IMR-90 (cell line): ENCODE measurements at regions not wholly inside any gene's neighbourhood (a gene's known extent, or its start where the extent isn't known, plus 50 kb on each side); places are given as distances from the start of the nearest gene placed in this dataset.

ENCODE experiments used
- ATAC-seq: fragments of 200-7000 bp; cut with Tn5 transposase; 2 replicates; pipeline ENCODE4 v1.9.1; 2020; ENCODE audit warnings: low read depth, mild to moderate bottlenecking, moderate library complexity
- BruUV-seq: library from RNA; stranded (reverse); fragments of 400-500 nt; replicated peaks from 2 replicates; lab custom pipeline; 2021; lab: Mats Ljungman, UMichigan
- CTCF ChIA-PET: fragments of 300-600 bp; formaldehyde crosslinking; extraction: SDS; loops from one replicate; lab custom pipeline; 2021; ENCODE audit warnings: antibody characterized with exemption; lab: Yijun Ruan, JAX
- POLR2A ChIA-PET: fragments of 300-600 bp; sonication (Branson Sonifier 250); formaldehyde crosslinking; loops from one replicate; lab custom pipeline; 2022; ENCODE audit warnings: antibody characterized with exemption; ENCODE audit not compliant: unreplicated experiment; lab: Charles Lee
- DNase-seq: peaks from one replicate; pipeline ENCODE4 v3.0.0; 2013
- H2AFZ ChIP-seq: replicated peaks from 2 replicates; pipeline ENCODE3; 2013; ENCODE audit warnings: low read length, mild to moderate bottlenecking; ENCODE audit not compliant: poor library complexity
- H2AK5ac ChIP-seq: 2 replicates; pipeline ENCODE4 v1.6.1; 2013; ENCODE audit warnings: low read depth, low read length, inconsistent platforms
- H2AK9ac ChIP-seq: replicated peaks from 2 replicates; pipeline ENCODE3; 2013; ENCODE audit warnings: mild to moderate bottlenecking, low read depth, low read length, moderate library complexity; ENCODE audit not compliant: poor library complexity
- H2BK120ac ChIP-seq: 2 replicates; pipeline ENCODE4 v1.6.1; 2013; ENCODE audit warnings: low read depth, low read length, inconsistent platforms
- H2BK15ac ChIP-seq: 3 replicates; pipeline ENCODE4 v1.6.1; 2013; ENCODE audit warnings: low read depth, low read length, inconsistent platforms
- H2BK20ac ChIP-seq: 2 replicates; pipeline ENCODE4 v1.6.1; 2013; ENCODE audit warnings: low read depth, mild to moderate bottlenecking, inconsistent platforms, low read length, moderate library complexity
- H2BK5ac ChIP-seq: 2 replicates; pipeline ENCODE4 v1.6.1; 2013; ENCODE audit warnings: mild to moderate bottlenecking, low read depth, low read length, inconsistent platforms; ENCODE audit not compliant: poor library complexity, severe bottlenecking
- H3K14ac ChIP-seq: replicated peaks from 2 replicates; pipeline ENCODE4 v1.6.1; 2013; ENCODE audit warnings: low read depth, low read length, inconsistent platforms
- H3K18ac ChIP-seq: 2 replicates; pipeline ENCODE4 v1.6.1; 2013; ENCODE audit warnings: low read depth, low read length, control low read depth
- H3K23ac ChIP-seq: 2 replicates; pipeline ENCODE4 v1.6.1; 2013; ENCODE audit warnings: low read depth, low read length, inconsistent platforms
- H3K27ac ChIP-seq: 2 replicates; pipeline ENCODE4 v1.5.1; 2013; ENCODE audit warnings: mild to moderate bottlenecking, control low read depth, low read length; ENCODE audit not compliant: insufficient read depth
- H3K27me3 ChIP-seq: 2 replicates; pipeline ENCODE4 v1.6.1; 2013; ENCODE audit warnings: low read length; ENCODE audit not compliant: control insufficient read depth, insufficient read depth
- H3K36me3 ChIP-seq: 2 replicates; pipeline ENCODE4 v1.6.1; 2013; ENCODE audit warnings: low read length, mixed read lengths; ENCODE audit not compliant: control insufficient read depth, insufficient read depth
- H3K4ac ChIP-seq: 2 replicates; pipeline ENCODE4 v1.6.1; 2013; ENCODE audit warnings: low read depth, low read length, inconsistent platforms
- H3K4me1 ChIP-seq: 2 replicates; pipeline ENCODE4 v1.6.1; 2013; ENCODE audit warnings: low read length, mixed read lengths; ENCODE audit not compliant: control insufficient read depth, insufficient read depth
- H3K4me2 ChIP-seq: 2 replicates; pipeline ENCODE4 v1.6.1; 2013; ENCODE audit warnings: low read depth, mild to moderate bottlenecking, control low read depth, low read length, moderate library complexity
- H3K4me3 ChIP-seq: 2 replicates; pipeline ENCODE4 v1.5.1; 2013; ENCODE audit warnings: low read depth, mild to moderate bottlenecking, control low read depth, low read length, moderate library complexity; ENCODE audit not compliant: insufficient read depth
- H3K56ac ChIP-seq: 2 replicates; pipeline ENCODE4 v1.6.1; 2013; ENCODE audit warnings: low read length, inconsistent platforms; ENCODE audit not compliant: insufficient read depth; ENCODE audit errors: extremely low read depth
- H3K79me1 ChIP-seq, 2 experiments: 2 replicates each; pipeline ENCODE4 v1.6.1; 2013; ENCODE audit warnings: low read length in 2 of 2, inconsistent platforms in 1 of 2, low read depth in 1 of 2
- H3K9ac ChIP-seq: 2 replicates; pipeline ENCODE4 v1.6.1; 2013; ENCODE audit warnings: low read depth, low read length, control low read depth
- H3K9me1 ChIP-seq: 2 replicates; pipeline ENCODE4 v1.6.1; 2013; ENCODE audit warnings: low read length, inconsistent platforms; ENCODE audit not compliant: insufficient read depth
- H3K9me3 ChIP-seq: 2 replicates; pipeline ENCODE4 v1.6.1; 2013; ENCODE audit warnings: low read length; ENCODE audit not compliant: control insufficient read depth, insufficient read depth
- H4K20me1 ChIP-seq: 2 replicates; pipeline ENCODE4 v1.6.1; 2013; ENCODE audit warnings: low read length, inconsistent platforms; ENCODE audit not compliant: insufficient read depth
- H4K5ac ChIP-seq: 2 replicates; pipeline ENCODE4 v1.6.1; 2013; ENCODE audit warnings: mild to moderate bottlenecking, low read depth, low read length, control low read depth
- H4K8ac ChIP-seq, 2 experiments: 2 replicates each; pipeline ENCODE4 v1.6.1; 2013; ENCODE audit warnings: low read depth in 2 of 2, low read length in 2 of 2, control low read depth in 1 of 2, inconsistent platforms in 1 of 2
- H4K91ac ChIP-seq: 2 replicates; pipeline ENCODE4 v1.6.1; 2013; ENCODE audit warnings: low read depth, low read length, inconsistent platforms; ENCODE audit not compliant: insufficient read depth
- BHLHE40 ChIP-seq: fragments of 150-350 bp; IDR thresholded peaks from 2 replicates; pipeline ENCODE4 v1.6.1; 2016; ENCODE audit warnings: mild to moderate bottlenecking, low read depth, low read length
- CTCF ChIP-seq: conservative IDR thresholded peaks from 2 replicates; pipeline ENCODE4 v1.5.1; 2012; ENCODE audit warnings: mild to moderate bottlenecking, low read depth, low read length, improper control_type of control experiment
- RAD21 ChIP-seq: IDR thresholded peaks from 2 replicates; pipeline ENCODE4 v1.6.1; 2012; ENCODE audit warnings: low read length, improper control_type of control experiment
- SMC3 ChIP-seq: fragments of 150-350 bp; IDR thresholded peaks from 2 replicates; pipeline ENCODE4 v1.6.1; 2016; ENCODE audit warnings: low read depth, mild to moderate bottlenecking, antibody characterized with exemption, low read length, moderate library complexity
- WGBS, 2 experiments: methylation state at CpG; one replicate each; pipeline versions ENCODE4 v1.1.5 to v1.1.7; 2013; ENCODE audit warnings: missing lambda C conversion rate in 2 of 2; ENCODE audit not compliant: insufficient read length in 1 of 2; ENCODE audit errors: extremely low coverage in 2 of 2; 5-methylcytosine and 5-hydroxymethylcytosine counted together
- dilution Hi-C: fragments of 300-500 bp; cut with HindIII; formaldehyde crosslinking; loops from one replicate; pipeline ENCODE4 v1.14.3; 2018; ENCODE audit warnings: low sequenced_read_pairs; ENCODE audit not compliant: unreplicated experiment
- in situ Hi-C: fragments of 300-500 bp; cut with MboI; formaldehyde crosslinking; loops from 3 replicates; pipeline ENCODE4 v1.14.3; 2019; ENCODE audit warnings: low sequenced_read_pairs, inconsistent platforms, mixed read lengths
- intact Hi-C: fragments of 100-400 bp; cut with micrococcal nuclease; formaldehyde crosslinking; loops from 2 replicates; pipeline ENCODE4 v1.10.0; 2022

- H3K27ac ChIP-seq = no peak overlapping the region
- no peak overlapping the region for H3K9ac ChIP-seq
- CTCF ChIA-PET = interaction anchor here (0.6 to 1.1 kb wide), 2 partner anchors 74 to 266 kb away, joined by 3 to 4 read pairs; no protein-coding TSS in a partner anchor
- H4K91ac ChIP-seq = no peak overlapping the region
- H3K23ac ChIP-seq = no peak overlapping the region
- dilution Hi-C loops (no loop called here), in situ Hi-C loops (no loop called here), intact Hi-C loops (loop anchor here (5.0 kb wide), 1 partner anchor 74 kb away; no protein-coding TSS in a partner anchor)
- H2AK9ac ChIP-seq = no peak overlapping the region
- H3K79me1 ChIP-seq = no peaks in the 10 kb centered on the region
- BruUV-seq = no TSS peak
- DNase-seq = peak; percentile 60
- TF ChIP-seq BHLHE40 = no peak
- TF ChIP-seq RAD21 = peak; percentile 67
- TF ChIP-seq SMC3 = peak; percentile 36
- TF ChIP-seq CTCF = peak; percentile 57
- H2BK15ac ChIP-seq = no peak overlapping the region
- peak overlapping the region; percentile 85; the same call in 1 of the 2 replicates for H3K18ac ChIP-seq
- peak overlapping the region; percentile 49 for H3K4ac ChIP-seq
- peak overlapping the region; percentile 26 for H2AFZ ChIP-seq
- H3K9me1 ChIP-seq = no peaks in the 10 kb centered on the region
- ATAC-seq = peak; percentile 71
- H2BK120ac ChIP-seq = 0 out of 2 replicates have a peak overlapping the region, but pooled peaks have one; percentile 38
- 0 out of 4 replicates have a peak overlapping the region, but pooled peaks of 1 of the 2 experiments have one; percentile 39 for H4K8ac ChIP-seq
- WGBS, 2 experiments = no CpG with 5 or more reads among the region's 7 CpGs
- no peak overlapping the region for H3K56ac ChIP-seq
- no peaks in the 10 kb centered on the region for H3K27me3 ChIP-seq
- POLR2A ChIA-PET = no interaction called here
- H3K4me3 ChIP-seq = no peak overlapping the region
- H2BK20ac ChIP-seq = peak overlapping the region; percentile 58; the same call in 1 of the 2 replicates
- H2AK5ac ChIP-seq = peak overlapping the region; percentile 77; the same call in 1 of the 2 replicates
- H3K4me2 ChIP-seq = no peak overlapping the region
- H3K36me3 ChIP-seq = no peaks in the 10 kb centered on the region
- H3K14ac ChIP-seq = peak overlapping the region; percentile 65; the same call in 1 of the 2 replicates
- H4K20me1 ChIP-seq = no peaks in the 10 kb centered on the region
- H4K5ac ChIP-seq = no peak overlapping the region
- H2BK5ac ChIP-seq = no peak overlapping the region
- H3K4me1 ChIP-seq = peaks cover 9% of the 10 kb centered on the region
- H3K9me3 ChIP-seq = 0 out of 2 replicates have a peak, but pooled peaks cover 2% of the 10 kb centered on the region
Measured at GRCh38 chr4:26061248-26061986, 147.4 kb downstream of the SMIM20 start.
